AG08396 (cell line): ENCODE measurements at regions not wholly inside any gene's neighbourhood (a gene's known extent, or its start where the extent isn't known, plus 50 kb on each side); places are given as distances from the start of the nearest gene placed in this dataset.
"Not testable (repeated sequence)": the region's sequence is repeated elsewhere in the genome, so short reads cannot be mapped to it uniquely, and the experiment has no call there.

Experiments
- DNase-seq: peaks from one replicate; pipeline ENCODE4 v3.0.0; 2012; ENCODE audit warnings: low spot score, mixed read lengths

DNA sequence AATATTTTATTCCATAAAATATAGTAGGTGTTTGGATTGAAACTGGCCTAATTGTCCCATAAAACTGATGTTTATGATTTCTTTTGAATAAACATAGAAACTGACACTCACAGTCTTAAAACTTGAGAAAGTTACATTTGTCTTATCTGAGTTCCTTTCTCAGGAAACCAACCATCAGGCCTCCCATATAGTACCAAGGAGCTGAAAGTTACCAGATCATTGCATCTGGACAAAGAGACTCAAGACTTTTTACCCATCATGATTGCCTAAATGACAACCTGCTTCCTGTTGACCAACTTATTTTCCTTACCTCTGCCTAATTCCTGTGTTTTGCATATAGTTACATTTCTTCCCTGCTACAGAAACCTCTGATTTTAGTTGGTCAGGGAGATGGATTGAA, 137.0 kb upstream of the XPO1 start:
- no peak for DNase-seq

GRCh38 chr2:61671561-61672315, 133.6 kb upstream of the XPO1 start:
- DNase-seq, result no peak

DNA sequence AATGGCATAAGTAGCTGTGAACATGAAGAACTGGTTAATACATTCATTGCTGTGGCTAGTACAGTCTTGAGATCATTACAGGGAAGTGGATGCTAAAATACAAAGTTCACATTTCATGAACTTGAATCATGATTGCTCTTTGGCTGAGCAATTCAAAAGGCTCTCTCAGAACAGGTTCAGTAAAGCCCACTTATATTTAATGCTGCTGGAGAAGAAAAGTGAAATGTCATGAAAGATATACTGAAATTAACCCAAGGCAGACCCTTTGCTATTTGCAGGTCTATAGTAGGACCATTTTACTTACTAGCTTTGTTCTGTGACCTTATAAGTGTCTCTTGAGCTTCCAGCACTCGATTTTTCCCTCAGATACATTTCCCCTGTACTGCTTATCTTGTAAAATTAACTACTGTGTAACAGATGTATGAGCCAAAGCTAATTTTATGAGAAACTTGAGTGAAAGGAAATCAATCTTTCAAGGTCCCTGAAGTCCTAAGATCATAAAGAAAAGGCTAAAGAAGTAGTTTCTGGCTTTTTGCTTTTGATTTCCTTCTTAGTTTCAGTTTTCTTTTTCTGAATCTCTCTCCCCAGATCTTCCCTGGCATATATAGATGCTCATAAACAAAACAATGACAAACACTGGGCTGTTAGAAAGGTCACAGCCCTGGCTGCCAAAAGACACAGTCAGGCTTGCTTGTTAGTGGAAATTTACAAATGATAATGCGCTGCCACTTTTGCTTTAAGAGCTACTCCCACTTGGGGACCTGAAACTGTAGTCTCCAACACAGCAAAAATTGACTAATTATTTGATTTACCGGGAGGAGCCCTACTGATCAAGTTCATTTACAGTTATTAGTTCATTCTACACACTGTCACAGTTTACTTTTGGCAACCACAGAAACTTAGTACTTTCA, 132.7 kb upstream of the XPO1 start:
- no peak for DNase-seq

DNA sequence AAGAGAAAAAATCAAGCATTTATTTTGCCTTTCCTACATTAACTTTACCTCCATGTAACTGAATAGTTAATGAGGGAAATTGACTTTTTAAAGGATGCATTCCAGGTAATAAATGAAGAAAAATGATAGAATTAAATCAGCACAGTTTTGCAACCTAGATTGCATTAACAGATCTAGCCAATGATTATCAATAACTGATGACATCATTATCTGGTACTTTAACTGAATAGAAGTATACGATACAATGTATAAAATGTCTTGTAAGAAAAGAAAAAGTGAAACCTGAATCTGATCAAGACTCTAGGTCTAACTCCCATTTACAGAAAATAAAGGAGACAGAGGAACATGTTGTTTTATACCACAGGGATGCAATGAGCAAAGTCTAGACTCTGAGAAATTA, 126.0 kb upstream of the XPO1 start:
- no peak for DNase-seq

DNA sequence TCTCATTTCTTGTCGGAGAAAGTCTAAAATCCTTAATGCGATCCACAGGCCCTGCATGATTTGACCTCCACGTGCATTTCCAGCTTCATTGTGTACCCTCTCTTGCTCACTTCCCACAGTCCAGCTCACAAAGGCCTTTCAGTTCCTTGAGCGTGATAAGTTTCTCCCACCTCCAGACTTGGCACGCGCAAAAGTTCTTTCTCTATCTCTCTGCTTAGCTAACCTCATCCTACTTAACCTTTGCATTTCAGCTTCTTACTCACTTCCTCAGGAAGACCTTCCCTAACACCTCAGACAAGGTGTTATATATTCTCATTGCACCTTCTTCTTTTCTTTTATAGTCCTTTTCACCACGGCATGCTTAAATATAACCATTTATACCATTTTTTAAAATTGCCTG, 124.8 kb upstream of the XPO1 start:
- no peak for DNase-seq

DNA sequence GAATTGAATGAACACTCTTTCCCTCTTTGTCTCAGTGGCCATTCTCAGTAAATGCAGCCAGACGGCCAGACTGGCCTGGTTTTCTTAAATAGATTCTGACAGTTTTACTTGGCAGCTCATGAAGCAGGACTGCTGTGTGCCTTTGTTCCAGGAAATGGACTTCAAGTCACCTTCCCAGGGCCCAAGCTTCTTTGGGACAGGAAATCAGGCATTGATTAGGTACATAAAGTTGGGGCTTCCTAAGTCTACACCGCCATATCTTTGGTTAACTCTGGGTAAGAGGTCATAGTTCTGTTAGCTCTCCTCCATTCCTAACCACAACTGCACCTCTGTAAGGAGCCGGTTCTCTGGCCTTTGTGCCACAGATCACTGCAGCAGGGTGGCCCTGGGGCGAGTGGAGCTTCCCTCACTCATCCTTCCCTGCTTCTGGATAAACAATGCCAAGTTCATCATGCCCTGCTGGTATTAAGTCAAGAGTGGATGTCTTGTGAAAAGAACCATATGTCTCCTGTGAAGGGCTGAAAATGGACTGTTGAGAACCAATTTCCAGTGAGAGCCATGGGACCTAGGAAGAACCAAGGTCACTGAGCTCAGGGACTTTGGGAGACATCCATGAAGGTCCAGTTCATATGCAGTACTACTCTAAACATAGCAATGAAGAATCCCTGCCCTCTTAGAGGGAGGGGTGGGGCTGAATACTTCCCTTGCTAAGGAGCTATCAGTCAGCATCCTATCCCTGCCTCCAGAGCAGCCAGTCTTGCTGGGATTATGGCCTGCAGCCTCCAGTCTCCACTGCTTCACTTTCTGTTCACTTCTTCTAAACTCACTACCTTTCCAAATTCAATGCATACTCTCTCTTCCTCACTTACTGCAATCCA, 122.6 kb upstream of the XPO1 start:
- DNase-seq, result no peak

GRCh38 chr2:61658841-61659780, 121.0 kb upstream of the XPO1 start:
- DNase-seq, result peak; percentile 32

DNA sequence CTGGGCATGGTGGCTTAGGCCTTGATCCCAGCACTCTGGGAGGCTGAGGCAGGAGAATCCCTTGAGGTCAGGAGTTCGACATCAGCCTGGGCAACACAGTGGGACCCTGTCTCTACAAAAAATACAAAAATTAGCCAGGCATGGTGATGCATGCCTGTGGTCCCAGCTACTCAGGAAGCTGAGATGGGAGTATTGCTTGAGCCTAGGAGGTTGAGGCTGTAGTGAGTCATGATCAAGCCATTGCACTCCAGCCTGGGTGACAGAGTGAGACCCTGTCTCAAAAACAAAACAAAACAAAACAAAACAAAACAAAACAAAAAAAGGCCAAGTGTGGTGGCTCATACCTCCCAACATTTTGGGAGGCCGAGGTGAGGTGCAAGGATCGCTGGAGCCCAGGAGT, 111.8 kb upstream of the XPO1 start:
- not testable (repeated sequence) for DNase-seq

- no peak for DNase-seq
Measured at GRCh38 chr2:61649021-61649420, 110.9 kb upstream of the XPO1 start.

- DNase-seq, result no peak
Measured at GRCh38 chr2:61647044-61647443, 108.9 kb upstream of the XPO1 start.

GRCh38 chr2:61645911-61646310, 107.8 kb upstream of the XPO1 start:
- peak; percentile 27 for DNase-seq

- DNase-seq, result not testable (repeated sequence)
Measured at GRCh38 chr2:61643153-61643552, 105.0 kb upstream of the XPO1 start.

GRCh38 chr2:61640406-61640805, 102.2 kb upstream of the XPO1 start:
- no peak for DNase-seq

- no peak for DNase-seq
Measured at GRCh38 chr2:61639721-61640120, 101.6 kb upstream of the XPO1 start.

- no peak for DNase-seq
Measured at GRCh38 chr2:61636686-61637085, 98.5 kb upstream of the XPO1 start.

DNA sequence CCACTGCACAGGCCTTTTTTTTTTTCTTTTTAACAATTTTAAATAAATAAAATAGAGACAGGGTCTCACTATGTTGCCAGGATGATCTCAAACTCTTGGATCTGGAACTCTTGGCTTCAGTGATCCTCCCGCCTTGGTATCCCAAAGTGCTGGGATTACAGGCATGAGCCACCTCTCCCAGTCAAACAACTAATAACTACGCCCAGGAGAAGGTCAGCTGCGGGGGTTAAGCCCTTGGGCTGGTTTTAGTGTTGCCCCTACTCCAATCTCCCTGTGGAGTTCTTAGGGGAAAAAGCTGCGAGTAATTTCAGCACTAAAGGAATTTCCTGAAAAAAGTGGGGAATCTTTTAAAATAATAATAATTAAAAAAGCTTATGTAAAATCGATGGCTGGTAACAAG, 96.4 kb upstream of the XPO1 start:
- DNase-seq, result no peak

GRCh38 chr2:61633250-61633649, 95.1 kb upstream of the XPO1 start:
- DNase-seq, result no peak

DNA sequence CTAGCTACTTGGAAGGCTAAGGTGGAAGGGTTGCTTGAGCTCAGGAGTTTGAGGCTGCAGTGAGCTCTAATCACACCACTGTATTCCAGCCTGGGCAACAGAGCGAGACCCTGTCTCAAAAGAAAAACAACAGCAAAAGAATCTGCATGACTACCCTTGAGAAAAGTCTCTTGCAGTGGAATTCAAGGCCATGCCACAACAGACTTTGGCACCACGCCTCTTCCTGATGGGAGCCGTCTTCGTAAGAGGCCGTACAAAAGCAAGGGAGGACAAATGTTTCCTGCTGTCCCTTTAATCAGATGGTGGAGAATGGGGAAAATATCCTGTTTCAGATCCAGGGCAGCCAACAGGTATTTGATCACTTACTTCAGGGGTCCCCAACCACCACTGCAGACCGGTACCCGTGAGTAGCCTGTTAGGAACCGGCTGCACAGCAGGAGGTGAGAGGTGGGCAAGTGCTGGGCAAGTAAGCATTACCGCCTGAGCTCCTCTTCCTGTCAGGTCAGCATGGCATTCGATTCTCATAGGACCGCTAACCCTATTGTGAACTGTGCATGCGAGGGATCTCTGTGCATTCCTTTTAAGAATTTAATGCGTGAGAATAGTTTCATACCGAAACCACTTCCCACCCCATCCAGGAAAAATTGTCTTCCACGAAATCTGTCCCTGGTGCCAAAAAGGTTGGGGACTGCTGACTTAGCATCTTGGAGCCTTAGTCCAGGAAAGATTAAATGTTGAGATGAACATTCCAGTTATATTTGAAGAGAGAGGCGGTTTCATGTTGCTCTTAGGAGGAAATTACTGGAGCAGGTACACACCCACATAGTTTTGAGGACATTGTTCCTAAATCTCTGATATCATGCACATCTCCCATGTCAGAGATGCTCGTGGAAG, 94.4 kb upstream of the XPO1 start:
- no peak for DNase-seq

DNA sequence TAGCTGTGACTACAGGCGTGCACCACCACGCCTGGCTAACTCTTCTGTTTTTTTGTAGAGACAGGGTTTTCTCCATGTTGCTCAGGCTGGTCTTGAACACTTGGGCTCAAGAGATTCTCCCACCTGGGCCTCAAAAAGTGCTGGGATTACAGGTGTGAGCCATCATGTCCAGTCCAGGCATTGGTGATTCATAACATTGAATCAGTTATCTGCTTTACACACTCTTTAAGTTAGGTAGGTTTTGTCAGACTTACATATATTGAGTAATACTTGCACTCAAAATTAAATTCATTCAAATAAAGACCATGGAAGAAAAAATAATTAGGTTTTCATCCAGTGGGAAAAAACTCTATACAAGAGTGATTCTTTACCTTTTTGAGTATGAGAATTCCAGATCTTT, 93.2 kb upstream of the XPO1 start:
- no peak for DNase-seq

- DNase-seq, result no peak
Measured at GRCh38 chr2:61626827-61627226, 88.7 kb upstream of the XPO1 start.
